GM18498 (cell line): ENCODE measurements at regions not wholly inside any gene's neighbourhood (a gene's known extent, or its start where the extent isn't known, plus 50 kb on each side); places are given as distances from the start of the nearest gene placed in this dataset.

Experiments
- ATAC-seq: cut with Tn5 transposase; IDR thresholded peaks from one replicate; pipeline ENCODE4 v1.9.1; 2021; ENCODE audit warnings: mild to moderate bottlenecking, moderate library complexity; ENCODE audit not compliant: unreplicated experiment

DNA sequence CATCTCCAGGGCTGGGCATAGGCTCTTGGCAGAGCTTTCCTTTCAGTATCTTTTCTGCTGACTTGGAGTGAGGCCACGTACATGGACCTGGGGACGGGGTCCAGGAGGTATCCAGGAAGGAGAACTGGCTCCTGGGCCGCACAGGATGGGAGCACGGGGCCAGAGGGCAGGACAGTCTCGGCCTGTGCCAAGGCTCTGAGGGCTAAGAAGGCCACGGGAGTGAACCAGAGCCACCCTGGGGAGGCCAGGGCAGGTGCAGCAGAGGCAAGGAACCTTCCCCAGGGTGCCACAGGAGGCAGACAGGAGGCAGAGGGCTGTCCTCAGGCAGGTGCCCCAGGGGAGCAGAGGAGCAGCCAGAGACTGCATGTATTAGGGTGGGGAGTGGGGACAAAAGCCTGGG, 50.3 kb downstream of the PLXNA1 start:
- ATAC-seq = no peak

DNA sequence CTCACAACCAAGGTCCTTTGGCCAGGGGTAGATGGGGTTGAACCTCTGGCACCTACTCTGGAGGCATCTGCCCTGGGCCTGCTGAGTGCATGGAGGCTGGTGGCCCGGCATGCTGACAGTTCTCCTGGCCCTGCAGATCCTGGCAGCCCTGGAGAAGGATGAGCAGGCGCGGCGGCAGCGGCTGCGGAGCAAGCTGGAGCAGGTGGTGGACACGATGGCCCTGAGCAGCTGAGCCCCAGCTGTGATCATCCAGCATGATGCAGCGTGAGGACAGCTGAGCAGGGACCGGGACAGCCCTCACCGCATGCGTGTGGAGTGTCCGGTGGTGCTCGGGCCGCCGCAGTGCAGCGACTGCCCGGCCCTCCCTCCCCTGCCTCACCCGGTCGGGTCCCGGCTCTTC, 50.9 kb downstream of the PLXNA1 start:
- no peak for ATAC-seq

DNA sequence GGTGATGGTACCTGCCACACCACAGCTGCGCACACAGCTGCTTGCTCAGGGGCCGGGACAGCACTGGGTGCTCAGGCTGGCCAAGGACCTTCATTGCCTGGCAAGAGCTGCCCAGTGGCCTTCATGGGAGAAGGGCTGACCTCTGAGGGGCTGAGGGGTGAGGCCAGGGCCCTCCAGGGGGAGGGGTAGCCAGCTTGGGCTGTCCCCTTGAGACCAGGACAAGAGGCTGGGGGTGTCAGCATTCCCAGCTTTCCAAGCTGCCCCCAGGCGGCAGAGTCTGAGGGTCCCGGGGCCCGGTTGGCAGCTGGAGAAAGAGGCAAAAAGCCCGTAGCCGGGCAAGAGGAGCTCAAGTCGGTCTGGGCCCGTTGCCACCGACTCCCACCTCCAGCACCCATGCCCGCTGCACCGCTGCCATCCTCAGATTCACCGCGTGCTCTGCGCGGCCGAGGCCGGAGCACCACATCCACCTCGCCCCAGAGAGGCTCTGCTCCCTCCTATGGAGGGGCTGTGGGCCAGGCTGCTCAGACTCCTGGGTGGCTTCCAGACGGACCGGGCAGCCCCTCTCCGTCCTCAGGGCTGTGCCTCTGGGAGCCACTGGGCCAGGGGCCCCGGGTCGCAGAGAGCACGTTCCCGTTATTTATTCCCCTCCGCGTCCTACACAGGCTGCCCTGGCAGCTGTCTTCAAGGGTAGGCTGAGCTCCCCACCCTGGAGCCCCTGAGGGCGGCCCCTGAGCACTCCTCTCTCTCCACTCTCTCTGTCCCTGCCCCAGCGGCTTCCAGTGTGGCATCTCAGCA, 51.5 kb downstream of the PLXNA1 start:
- ATAC-seq = no peak

DNA sequence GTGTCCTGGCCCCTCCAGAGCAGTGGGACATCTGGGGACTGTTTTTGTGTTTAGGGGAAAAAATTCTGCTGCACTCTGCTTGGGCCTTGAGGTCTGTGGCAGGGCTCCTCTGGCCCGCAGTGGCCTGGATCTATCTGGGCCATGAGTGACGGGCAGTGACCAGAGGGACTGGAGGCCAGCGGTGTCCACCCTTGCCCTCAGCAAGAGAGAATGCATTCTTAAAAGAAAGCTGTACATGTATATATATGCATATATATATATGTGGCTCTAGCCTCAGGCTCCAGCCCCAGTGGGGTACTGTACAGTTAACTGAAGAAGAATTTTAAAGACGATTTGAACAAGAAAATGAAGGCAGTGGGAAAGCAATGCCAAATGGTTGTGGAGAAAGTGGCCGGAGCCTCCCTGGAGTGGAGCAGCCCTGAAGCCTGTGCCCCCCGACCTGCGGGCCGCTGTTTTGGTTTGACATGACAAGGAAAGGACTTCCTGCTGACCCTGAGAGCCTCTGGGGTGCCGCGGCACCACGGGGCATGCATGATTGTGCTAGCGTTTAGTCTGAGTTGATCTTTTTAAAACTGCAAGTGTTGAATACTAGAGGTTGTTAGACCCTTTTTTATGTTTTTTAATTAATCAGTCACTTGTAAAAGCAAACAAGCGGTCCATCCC, 52.2 kb downstream of the PLXNA1 start:
- ATAC-seq = no peak

DNA sequence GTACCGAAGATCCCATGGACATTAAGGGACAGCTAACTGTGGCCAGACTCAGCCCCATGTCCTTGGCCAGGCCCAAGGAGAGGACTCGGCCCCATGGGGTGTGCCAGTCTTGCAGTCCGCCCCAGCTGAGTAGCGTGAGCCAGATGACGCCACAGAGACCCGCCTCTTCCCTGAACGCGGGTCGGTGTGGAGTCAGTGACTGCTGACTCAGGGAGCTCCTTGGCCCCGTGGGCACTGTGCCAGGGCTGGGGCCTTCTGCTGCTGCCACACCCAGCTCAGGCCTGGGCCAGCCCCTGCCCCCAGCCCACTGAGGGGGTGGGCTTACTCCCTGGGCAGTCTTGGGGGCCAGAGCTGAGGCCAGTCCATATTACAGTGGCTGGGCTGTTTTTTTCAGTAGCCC, 52.8 kb downstream of the PLXNA1 start:
- no peak for ATAC-seq

GRCh38 chr3:127036209-127037020, 53.5 kb downstream of the PLXNA1 start:
- ATAC-seq = no peak

DNA sequence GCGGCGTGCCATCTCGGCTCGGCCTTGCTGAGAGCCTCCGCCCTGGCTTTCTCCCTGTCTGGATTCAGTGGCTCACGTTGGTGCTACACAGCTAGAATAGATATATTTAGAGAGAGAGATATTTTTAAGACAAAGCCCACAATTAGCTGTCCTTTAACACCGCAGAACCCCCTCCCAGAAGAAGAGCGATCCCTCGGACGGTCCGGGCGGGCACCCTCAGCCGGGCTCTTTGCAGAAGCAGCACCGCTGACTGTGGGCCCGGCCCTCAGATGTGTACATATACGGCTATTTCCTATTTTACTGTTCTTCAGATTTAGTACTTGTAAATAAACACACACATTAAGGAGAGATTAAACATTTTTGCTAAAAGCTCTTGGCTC, 54.1 kb downstream of the PLXNA1 start:
- ATAC-seq = no peak

DNA sequence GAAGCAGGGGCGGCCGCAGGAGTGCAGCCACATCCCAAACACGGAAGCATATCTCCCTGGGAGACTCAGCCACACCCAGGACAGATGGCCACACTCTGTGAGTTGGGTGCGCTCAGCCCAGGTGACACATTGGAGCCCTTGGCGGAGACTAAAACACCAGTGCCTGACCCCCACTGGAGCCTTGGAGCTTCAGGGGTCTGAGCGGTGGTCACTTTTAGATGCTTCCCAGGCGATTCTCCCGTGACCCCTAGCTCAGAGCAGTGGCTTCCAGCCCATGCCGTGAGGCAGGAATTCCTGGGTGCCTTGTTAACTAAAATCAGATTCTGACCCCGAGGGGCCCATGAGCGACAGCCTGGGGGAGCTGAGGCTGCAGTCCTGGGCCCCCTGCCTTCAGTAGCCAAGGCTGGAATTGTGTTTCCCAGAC, 54.5 kb downstream of the PLXNA1 start:
- ATAC-seq = no peak

DNA sequence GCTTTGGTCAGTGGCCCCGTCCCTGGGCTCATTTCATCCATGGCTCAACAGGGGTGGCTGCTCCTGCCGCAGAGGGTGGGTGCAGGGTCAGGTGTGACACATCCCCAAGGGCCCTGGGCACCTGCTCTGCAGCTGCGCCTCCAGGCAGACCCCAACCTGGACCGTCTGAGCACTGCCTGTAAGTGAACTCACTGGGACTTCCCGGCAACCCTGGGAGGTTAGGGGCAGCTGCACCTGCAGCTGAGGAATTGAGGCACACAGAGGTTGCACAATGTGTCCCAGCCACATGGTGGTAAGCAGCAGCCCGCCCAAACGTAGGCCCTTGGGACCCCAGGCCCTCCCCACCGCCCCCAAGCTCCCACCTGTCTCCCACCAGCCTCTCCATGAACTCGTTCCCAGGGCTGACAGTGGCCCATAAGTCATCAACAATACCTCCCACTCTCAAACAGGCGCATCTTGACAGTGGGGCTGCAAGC, 55.1 kb downstream of the PLXNA1 start:
- ATAC-seq = no peak

DNA sequence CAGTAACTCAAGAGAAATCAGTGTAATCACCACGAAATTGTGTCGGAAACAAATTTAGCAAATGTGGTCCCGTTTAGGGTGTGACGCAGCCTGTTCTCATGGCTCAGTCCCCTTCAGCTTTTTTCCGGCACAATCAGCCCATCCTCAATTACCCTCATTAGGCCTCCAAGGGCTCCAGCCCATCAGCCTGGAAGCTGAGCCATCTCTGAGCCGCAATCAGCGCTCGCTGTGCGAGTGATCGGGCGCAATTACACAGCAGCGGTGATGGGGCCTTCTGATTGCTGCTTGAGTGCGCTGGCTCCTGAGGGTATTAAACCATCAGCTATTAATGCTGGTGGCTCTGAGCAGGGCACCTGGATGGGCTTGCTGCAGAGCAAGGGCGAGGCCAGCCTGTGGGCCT, 55.6 kb downstream of the PLXNA1 start:
- ATAC-seq = no peak

DNA sequence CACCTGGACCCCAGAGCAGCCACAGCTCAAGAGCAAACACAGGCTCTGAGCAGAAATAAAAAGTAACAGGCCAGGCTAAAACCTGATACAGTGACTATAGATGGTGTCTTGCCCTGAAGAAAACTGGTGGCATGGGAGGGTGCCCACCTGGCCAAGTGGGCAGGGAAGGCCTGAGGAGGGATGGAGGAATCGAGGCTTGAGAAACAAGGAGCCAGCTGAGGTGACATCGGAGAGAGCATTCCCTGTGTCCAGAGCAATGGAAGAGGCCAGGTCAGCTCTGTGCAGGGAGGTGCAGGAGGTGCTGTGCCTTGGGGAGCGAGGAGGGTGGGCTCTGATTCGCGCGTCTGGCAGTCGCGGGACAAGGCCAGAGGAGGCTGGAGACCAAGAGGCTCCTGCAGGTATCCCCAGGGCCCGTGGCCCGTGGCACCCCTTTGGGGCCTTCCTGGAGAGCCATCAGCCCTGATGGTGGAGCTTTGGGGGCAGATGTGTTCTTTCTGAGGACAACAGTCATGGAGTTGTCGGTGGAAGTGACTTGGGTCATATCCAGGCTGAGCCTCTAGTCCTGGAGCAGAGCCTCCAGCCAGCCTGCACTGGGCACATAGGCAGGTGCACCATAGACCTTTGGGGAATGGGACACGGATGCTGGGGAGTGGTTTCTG, 56.1 kb downstream of the PLXNA1 start:
- ATAC-seq = no peak

GRCh38 chr3:127039719-127040118, 56.8 kb downstream of the PLXNA1 start:
- no peak for ATAC-seq

DNA sequence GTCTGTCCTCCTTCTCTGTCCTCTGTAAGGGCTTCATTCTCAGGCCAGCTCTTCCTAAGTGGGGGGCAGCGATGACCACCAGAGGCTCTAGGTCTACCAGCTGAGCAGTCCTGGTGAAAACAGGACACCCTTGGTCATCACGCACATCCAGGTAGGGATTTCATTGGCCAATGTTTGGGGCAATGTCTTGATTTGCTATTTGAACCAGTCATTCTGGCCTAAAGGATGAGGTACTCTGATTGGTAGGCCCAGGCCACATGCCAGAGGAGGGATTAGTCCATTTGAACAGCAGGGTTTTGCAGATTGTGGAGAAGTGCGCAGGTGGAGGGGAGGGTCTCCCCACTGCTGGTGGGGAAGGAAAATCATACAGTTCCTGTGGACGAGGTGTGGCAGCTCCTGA, 57.3 kb downstream of the PLXNA1 start:
- no peak for ATAC-seq

DNA sequence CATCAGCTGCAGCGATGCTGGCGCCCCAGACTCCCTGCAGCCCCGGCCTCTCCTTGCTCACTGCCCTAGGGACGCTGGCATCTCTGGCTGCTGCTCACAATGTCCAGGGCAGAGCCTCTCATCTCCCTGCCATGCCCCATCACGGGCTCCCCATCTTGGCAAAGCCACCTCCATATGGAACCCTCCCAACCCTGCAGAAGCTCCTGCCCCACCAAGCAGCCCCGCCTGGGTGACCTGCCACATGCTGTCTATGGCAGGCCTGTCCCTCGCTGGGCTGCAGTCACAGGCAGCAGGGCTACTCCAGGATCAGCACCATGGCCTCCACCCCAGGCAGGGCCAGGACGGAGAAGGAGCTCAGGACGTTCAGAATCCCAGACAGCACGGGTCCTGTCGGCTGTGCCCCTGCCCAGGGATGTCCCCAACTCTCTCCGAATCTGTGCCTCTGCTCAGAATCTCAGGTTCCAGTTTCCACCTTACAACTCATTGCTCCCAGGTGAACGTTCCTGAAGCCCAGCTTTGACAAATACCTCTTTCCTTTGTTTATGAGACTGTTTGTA, 58.4 kb downstream of the PLXNA1 start:
- no peak for ATAC-seq

DNA sequence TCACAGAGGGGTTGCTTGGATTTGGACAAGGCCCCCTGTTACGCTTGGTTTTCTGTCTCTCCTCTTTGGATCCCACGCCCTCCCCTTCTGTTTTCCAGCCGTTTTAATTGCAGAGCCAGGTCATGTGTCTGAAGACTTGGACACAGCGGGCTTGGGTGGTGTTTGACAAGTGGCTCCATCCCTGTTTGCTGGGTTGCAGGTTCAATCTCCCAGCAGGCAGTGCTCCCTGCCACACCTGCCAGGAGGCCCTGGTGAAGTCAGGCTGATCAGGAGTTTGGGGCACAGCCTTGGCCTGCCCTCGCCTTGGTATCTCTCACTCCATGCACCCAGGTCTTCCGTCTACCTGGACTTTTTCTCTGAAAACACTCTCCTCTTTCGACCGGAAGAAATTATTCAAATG, 59.0 kb downstream of the PLXNA1 start:
- ATAC-seq = no peak

- no peak for ATAC-seq
Observed at GRCh38 chr3:127042634-127043033, 59.7 kb downstream of the PLXNA1 start.

- ATAC-seq = no peak
Observed at GRCh38 chr3:127043041-127043641, 60.2 kb downstream of the PLXNA1 start.

GRCh38 chr3:127043731-127044510, 61.0 kb downstream of the PLXNA1 start:
- no peak for ATAC-seq

DNA sequence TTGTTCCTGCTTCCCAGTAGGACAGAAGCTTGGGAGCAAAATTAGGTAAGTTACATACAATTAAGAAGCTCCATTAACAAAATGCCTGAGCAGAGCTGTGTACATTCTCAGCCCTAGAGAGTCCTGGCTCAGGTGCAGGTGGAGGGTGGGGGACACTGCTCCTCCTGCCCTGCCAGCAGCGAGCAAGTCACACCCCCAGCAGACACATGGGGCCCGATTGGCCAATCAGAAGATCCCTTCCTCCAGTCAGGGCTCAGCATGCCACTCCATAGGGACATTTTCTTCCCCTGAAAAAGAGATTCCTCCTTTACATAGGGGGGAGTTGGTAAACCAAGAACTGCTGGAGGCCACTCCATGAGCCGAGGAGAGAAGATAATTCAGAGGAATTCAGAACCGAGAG, 62.1 kb downstream of the PLXNA1 start:
- no peak for ATAC-seq
